ENCODE measurements at regions not wholly inside any gene's neighbourhood (a gene's known extent, or its start where the extent isn't known, plus 50 kb on each side); places are given as distances from the start of the nearest gene placed in this dataset.
A peak's percentile ranks its signal among the peaks of the same experiment; 100 is the strongest.
"Not testable (repeated sequence)": the region's sequence is repeated elsewhere in the genome, so short reads cannot be mapped to it uniquely, and the experiment has no call there.

DNA sequence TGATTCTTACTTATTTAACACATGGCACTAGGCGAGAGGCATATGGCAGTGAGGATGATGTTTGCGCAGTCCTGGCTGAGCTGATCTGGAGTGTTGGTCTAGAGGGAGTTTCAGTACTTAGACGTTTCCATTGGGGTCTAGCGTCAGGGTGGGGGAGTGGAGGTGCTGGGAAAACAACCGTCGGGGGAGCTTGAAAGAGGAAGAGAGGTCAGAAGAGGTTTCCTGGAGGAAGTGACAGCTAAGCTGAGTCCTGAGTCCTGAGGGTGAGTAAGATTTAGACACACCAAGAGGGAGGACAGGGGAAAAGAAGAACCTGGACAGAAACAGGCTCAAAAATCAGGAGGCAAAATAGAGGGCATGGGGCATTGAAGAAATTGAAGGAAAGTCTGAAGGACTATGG lies 81.4 kb downstream of the ALOX5AP start:
- DNase-seq (ENCODE audit: low spot score) = no peak

DNA sequence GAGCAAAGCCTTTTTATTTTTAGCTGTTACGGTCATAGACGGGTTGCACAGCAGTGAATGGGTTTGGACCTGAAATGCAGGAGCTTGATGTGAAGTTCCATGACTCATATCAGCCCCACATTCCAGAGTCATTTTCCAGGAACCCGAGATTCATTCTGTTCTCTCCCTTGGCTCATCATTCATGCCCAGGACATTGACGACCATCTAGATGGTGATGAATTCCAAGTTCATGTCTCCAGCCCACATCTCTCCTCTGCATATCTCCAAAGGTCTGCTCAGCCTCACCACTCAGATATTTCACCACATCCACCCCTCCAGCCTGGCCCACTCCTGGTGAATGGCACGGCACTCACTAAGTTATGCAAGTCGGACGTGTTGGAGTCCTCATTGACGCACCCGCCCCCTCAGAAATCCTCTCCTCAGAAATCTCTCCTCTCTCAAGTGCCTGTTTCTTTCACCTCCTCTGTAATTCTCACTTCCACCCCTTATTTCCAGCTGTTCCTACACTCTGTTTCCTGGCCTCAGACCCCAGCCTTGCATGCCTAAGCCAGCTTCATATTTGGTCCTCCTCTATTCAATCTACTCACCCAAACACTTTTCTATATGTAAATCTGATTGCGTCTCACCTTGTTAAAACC lies 83.1 kb downstream of the ALOX5AP start:
- peak; percentile 89 for DNase-seq (ENCODE audit: low spot score)

- no peak for DNase-seq (ENCODE audit: low spot score)
These were observed 84.0 kb downstream of the ALOX5AP start for GRCh38 chr13:30819136-30819888.

DNA sequence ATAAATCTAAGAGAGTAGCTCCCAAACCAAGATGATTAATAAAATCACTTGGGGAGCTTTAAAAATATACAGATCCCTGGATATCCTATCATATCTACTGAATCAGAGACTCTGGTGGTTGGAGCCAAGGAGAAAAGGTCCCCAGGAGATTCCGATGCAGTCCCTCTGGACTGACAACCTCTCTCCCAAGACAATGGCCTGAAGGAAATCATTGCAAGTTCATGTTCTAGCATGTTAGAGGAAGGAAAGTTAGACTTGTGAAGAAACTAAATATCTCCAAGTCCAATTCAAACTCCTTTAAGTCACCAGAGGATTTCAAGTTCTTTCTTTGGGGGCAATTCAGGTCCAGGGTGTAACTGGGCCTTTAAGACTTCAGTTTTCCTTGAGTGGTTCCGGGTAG lies 84.7 kb upstream of the MEDAG start:
- DNase-seq (ENCODE audit: low spot score) = no peak

DNA sequence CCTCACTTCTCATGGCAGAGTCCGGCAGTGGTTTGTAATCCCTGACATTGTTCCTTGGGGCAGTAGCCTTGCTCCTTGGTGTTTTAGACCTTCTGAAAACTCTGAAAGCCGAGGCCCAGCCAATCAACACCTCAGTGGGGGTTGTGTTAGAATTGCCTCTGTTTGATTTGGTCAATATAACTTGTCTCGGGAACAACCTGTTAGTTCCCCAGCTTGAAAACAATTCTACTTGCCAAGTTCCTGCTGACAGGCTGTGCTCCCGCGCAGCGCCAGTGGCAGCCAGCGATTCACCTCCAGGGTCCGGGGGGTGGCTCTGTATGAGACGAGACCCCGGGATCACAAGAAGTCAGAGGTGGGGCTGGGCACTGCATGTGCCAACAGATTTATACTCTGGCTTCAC lies 81.4 kb upstream of the MEDAG start:
- no peak for DNase-seq (ENCODE audit: low spot score)

DNA sequence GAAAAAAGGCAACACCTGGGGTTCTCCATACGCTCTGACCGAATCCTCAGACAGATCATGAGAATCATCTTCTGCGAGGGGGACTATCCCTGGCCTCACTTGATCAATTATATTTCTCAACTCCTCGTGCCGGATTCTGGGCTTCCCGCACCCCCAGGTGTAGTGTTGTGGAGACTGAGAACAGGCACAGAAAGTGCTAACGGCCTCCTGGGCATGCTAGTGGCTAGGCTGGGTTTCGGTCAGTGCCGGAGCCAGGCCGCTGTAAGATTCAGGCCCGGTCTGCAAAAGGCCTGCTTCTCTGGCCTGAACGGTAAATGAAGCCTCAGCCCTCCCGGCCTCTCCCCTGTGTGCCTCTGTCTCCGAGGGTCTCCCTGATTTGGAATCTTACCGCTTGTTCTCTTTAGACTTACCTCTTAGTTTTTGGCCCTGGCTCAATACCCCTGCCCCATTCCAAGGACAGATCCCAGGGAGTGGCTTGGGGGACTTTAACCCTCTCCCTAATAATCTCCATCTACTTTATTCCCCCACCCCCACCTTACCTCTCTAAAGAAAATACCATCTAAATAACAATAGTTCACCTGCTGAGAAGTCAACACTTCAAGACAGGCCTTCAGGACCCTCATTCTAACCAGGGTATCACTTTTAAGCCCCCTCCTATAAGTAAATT lies 79.0 kb upstream of the MEDAG start:
- DNase-seq (ENCODE audit: low spot score) = no peak

GRCh38 chr13:30827578-30827925 lies 78.5 kb upstream of the MEDAG start:
- DNase-seq (ENCODE audit: low spot score) = no peak

- DNase-seq (ENCODE audit: low spot score) = peak; percentile 69
These were observed 76.8 kb upstream of the MEDAG start for GRCh38 chr13:30829145-30829832.

GRCh38 chr13:30829833-30830637 lies 76.0 kb upstream of the MEDAG start:
- DNase-seq (ENCODE audit: low spot score) = no peak

- no peak for DNase-seq (ENCODE audit: low spot score)
These were observed 75.5 kb upstream of the MEDAG start for GRCh38 chr13:30830638-30830965.

GRCh38 chr13:30831515-30831914 lies 74.6 kb upstream of the MEDAG start:
- DNase-seq (ENCODE audit: low spot score) = no peak

DNA sequence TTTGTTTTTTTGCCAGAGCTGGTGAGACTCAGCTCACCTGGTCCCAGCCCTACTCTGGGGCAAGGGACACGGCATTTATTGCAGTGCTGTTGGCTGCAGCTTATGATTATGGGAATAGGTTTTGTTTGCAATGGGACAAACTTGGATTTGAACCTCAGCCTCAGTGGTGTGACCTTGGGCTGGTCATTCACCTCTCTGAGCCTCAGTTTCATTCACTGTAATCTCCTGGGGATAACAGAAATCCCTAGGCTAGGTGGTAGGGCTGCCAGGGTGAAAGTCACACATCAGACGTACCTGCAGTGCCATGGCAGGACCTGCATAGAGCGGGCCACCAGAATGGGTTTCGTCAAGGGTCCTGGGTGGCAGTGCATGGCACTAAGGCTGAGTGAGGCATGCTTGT lies 73.7 kb upstream of the MEDAG start:
- no peak for DNase-seq (ENCODE audit: low spot score)

GRCh38 chr13:30832845-30833332 lies 73.2 kb upstream of the MEDAG start:
- no peak for DNase-seq (ENCODE audit: low spot score)

DNA sequence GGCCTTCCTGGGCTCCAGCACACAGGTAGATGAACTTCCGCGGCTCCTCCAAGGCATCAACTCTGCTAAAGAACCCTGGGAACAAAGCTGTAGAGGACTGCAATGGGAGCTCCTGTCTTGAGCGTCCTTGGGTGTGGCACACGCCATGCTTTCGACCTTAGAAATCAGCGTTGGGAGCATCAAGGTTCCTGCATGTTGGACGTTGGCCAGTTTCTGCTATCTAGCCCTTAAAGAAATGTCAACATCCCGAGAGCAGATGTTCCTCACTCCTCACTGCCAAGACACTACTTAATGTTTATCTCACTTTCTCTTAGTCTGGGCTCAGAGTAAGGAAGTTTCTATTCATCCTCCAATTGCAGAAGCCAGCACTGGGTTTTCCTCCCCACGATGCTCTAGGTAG lies 70.6 kb upstream of the MEDAG start:
- no peak for DNase-seq (ENCODE audit: low spot score)

DNA sequence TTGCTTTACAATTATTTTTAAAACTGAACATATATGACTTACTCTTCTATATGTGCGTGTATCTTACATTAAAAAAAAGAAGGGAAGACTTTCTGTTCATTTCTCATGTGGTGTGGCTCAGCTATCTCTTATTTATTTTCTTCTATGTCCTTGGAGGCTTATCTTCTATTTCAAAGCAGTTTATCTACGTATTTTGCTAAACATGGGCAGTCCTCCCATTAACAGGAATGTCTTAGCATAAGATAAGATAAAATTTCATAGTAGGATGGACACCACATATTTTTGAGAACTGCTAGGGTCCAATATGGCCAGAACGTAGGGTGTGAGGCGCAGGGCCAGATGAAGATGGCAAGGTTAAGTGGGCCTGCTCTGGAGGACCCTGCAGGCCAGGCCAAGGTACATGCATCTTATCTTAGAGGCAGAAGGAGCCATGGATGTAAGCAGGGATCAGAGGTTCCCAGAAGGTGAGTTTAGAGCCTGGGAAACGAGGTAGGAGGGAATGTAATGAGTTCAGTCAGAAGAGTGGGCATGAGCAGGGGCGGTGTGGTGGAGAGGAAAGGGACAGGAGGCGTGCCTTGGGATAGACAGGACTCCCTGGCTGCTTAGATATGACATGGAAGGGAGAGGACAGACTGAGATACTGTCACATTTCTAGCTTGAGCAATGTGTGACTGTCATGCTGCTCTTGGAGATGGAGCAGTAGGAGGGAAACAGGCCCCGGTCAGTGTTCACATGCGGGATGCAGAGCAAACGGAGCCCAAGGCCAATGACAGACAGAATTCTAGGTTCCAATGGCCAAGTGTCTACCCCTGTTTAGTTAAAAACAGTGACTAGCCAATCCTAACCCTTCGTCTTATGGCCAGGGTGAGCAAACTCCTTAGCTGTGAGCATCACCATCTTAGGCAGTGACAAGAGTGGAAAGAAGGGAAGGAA lies 68.6 kb upstream of the MEDAG start:
- no peak for DNase-seq (ENCODE audit: low spot score)

DNA sequence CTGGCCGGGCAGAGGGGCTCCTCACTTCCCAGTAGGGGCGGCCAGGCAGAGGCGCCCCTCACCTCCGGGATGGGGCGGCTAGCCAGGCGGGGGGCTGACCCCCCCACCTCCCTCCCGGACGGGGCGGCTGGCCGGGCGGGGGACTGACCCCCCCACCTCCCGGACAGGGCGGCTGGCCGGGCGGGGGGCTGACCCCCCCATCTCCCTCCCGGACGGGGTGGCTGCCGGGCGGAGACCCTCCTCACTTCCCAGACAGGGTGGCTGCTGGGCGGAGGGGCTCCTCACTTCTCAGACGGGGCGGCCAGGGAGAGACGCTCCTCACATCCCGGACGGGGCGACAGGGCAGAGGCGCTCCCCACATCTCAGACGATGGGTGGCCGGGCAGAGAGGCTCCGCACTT lies 66.4 kb upstream of the MEDAG start:
- not testable (repeated sequence) for DNase-seq (ENCODE audit: low spot score)

- no peak for DNase-seq (ENCODE audit: low spot score)
These were observed 65.6 kb upstream of the MEDAG start for GRCh38 chr13:30840515-30840914.

GRCh38 chr13:30841154-30841553 lies 64.9 kb upstream of the MEDAG start:
- DNase-seq (ENCODE audit: low spot score) = peak; percentile 51

- DNase-seq (ENCODE audit: low spot score) = no peak
These were observed 62.5 kb upstream of the MEDAG start for GRCh38 chr13:30843548-30843947.

- no peak for DNase-seq (ENCODE audit: low spot score)
These were observed 61.3 kb upstream of the MEDAG start for GRCh38 chr13:30844548-30845296.

Measured in GM03348 (cell line).